ENCODE measurements at regions not wholly inside any gene's neighbourhood (a gene's known extent, or its start where the extent isn't known, plus 50 kb on each side); places are given as distances from the start of the nearest gene placed in this dataset.

DNA sequence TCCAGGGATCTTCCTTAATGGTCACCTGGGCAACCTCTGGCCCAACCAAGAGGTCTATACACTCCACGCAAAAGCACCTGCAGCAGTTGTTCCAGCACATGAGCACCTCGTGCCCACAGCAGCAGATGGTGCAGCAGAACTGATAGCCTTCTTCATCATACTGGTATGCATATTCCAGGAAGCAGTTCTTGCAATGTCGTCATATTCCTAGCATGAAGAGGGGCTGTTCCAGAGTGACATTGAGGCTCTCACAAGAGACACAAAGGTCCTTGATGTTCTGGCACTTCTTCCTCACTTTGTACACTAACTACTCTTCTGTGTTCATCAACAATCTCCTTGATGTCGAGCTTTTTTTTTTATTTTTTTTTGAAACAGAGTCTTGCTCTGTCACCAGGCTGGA, 386.2 kb downstream of the MEIS1 start:
- no peaks in the 10 kb centered on the region for H3K27me3 Mint-ChIP-seq (ENCODE audit: low read depth)
- H3K4me3 Mint-ChIP-seq: no peak overlapping the region
- peaks cover 0 to 18% (median 0%) of the 10 kb centered on the region in 3 experiments; a peak in 3 of 7 replicates for H3K36me3 Mint-ChIP-seq (ENCODE audit: insufficient read depth in 1 of 3, low read depth in 3 of 3)
- Histone ChIP-seq H3T11ph (ENCODE audit: low read length) (no peak overlapping the region), H3K18ac (ENCODE audit: insufficient read length, low read depth, low read length) (no peak overlapping the region), H3K56ac (ENCODE audit: insufficient read length, low read depth, low read length) (no peak overlapping the region), H2BK15ac (ENCODE audit: low read depth, low read length) (no peak overlapping the region), H2AFZ (ENCODE audit: low read length) (no peak overlapping the region), H3K4ac (ENCODE audit: low read depth, low read length) (no peak overlapping the region), H4K8ac (replicated peaks; ENCODE audit: insufficient read length, low read depth, low read length) (no peak overlapping the region), H2BK5ac (ENCODE audit: insufficient read length, low read length) (no peak overlapping the region), H4K5ac (ENCODE audit: insufficient read length, low read depth, low read length) (no peak overlapping the region), H3K9me3 (ENCODE audit: control insufficient read depth, low read depth, low read length) (no peaks in the 10 kb centered on the region), H2AK5ac (ENCODE audit: insufficient read length, low read length) (no peak overlapping the region), H3K9ac (ENCODE audit: extremely low read depth, insufficient read length, low read length) (no peak overlapping the region), H4K20me1 (ENCODE audit: control insufficient read depth, insufficient read depth, insufficient read length) (no peaks in the 10 kb centered on the region), H3K23me2 (ENCODE audit: insufficient read length, low read depth, low read length, poor library complexity, severe bottlenecking) (no peaks in the 10 kb centered on the region), H2BK20ac (ENCODE audit: low read depth, low read length, poor library complexity, severe bottlenecking) (no peak overlapping the region), H3K4me1 (ENCODE audit: insufficient read depth, low read length) (no peaks in the 10 kb centered on the region), H3K79me2 (ENCODE audit: insufficient read depth, low read length) (no peaks in the 10 kb centered on the region), H3K27ac (ENCODE audit: insufficient read length, low read depth, low read length) (no peak overlapping the region), H2BK12ac (ENCODE audit: insufficient read length, low read depth, low read length) (no peak overlapping the region), H4K91ac (ENCODE audit: insufficient read length, low read depth, low read length) (no peak overlapping the region), H3K27me3 (ENCODE audit: insufficient read depth, low read length) (no peaks in the 10 kb centered on the region; the same call in 1 of the 2 replicates), H3K4me2 (ENCODE audit: insufficient read depth, insufficient read length, low read length) (no peak overlapping the region), H3K79me1 (ENCODE audit: insufficient read depth, low read depth, low read length, poor library complexity, severe bottlenecking) (no peaks in the 10 kb centered on the region), H3K14ac (ENCODE audit: insufficient read depth, low read length) (no peak overlapping the region), H2BK120ac (ENCODE audit: low read depth, low read length, poor library complexity, severe bottlenecking) (no peak overlapping the region), H3K23ac (ENCODE audit: insufficient read length, low read depth, low read length) (no peak overlapping the region)
- peaks cover 12% of the 10 kb centered on the region in 2 experiments; a peak in 3 of 5 replicates for H3K9me3 Mint-ChIP-seq
- DNase-seq: no peak
- no peak overlapping the region for H3K27ac Mint-ChIP-seq
- TF ChIP-seq CTCF (conservative IDR thresholded peaks at IDR 0.05): no peak
- WGBS (ENCODE audit: extremely low coverage, insufficient read length, low lambda C conversion rate): no CpG with 5 or more reads among the region's 4 CpGs
- H3K4me1 Mint-ChIP-seq: no peaks in the 10 kb centered on the region

Measured in H9 (cell line).